ENCODE measurements at regions not wholly inside any gene's neighbourhood (a gene's known extent, or its start where the extent isn't known, plus 50 kb on each side); places are given as distances from the start of the nearest gene placed in this dataset.
"Not testable (repeated sequence)": the region's sequence is repeated elsewhere in the genome, so short reads cannot be mapped to it uniquely, and the experiment has no call there.

DNA sequence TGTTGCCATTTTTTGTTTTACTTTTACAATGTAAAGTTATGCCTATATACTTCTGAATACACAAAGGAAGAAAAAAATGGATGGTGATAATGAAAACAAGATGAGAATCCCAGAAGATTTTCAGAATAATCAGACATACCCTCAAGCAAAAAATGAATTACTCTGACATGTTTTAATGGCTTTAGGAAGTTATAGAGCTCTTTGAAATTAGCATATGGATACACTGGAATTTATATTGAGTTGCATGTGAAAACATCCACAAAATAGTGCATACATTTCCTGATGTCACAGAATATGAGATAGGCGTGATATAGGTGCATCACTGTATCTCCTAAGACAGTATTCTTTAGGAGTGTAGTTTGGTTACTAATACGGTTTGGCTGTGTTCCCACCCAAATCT lies 351.3 kb downstream of the SLC7A11 start:
- no peak overlapping the region for H3K27ac ChIP-seq (ENCODE audit: low read length)
- no peak overlapping the region for H3K4me3 ChIP-seq (ENCODE audit: low read length)
- H3K9ac ChIP-seq (ENCODE audit: low read depth, low read length): no peak overlapping the region
- no peaks in the 10 kb centered on the region for H3K36me3 ChIP-seq (ENCODE audit: insufficient read depth, low read depth, low read length)
- H3K27me3 ChIP-seq (ENCODE audit: insufficient read depth, low read length): no peaks in the 10 kb centered on the region
- H3K4me1 ChIP-seq (ENCODE audit: insufficient read depth, low read length): no peaks in the 10 kb centered on the region
- H3K9me3 ChIP-seq (ENCODE audit: insufficient read depth, low read depth, low read length): no peaks in the 10 kb centered on the region

DNA sequence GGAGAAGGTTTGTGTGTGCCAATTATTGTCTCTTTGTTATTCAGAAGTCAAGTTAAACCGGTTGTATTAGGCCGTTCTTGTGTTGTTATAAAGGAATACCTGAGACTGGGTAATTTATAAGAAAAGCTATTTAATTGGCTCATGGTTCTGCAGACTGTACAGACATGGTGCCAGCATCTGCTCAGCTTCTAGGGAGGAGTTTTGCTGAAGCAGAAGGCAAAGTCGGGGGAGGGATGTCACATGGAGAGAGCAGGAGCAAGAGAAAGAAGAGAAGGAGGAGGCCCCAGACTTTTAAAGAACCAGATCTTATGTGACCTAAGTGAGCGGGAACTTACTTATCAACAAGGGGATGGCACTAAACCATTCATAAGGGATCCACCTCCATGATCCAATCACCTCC lies 349.3 kb upstream of the PCDH18 start:
- no peaks in the 10 kb centered on the region for H3K27me3 ChIP-seq (ENCODE audit: insufficient read depth, low read length)
- H3K4me3 ChIP-seq (ENCODE audit: low read length): no peak overlapping the region
- no peaks in the 10 kb centered on the region for H3K4me1 ChIP-seq (ENCODE audit: insufficient read depth, low read length)
- H3K9me3 ChIP-seq (ENCODE audit: insufficient read depth, low read depth, low read length): peaks cover 4% of the 10 kb centered on the region; the same call in 1 of the 2 replicates
- H3K9ac ChIP-seq (ENCODE audit: low read depth, low read length): no peak overlapping the region
- H3K36me3 ChIP-seq (ENCODE audit: insufficient read depth, low read depth, low read length): no peaks in the 10 kb centered on the region
- no peak overlapping the region for H3K27ac ChIP-seq (ENCODE audit: low read length)

- H3K9me3 ChIP-seq (ENCODE audit: insufficient read depth, low read depth, low read length); H3K4me1 ChIP-seq (ENCODE audit: insufficient read depth, low read length); H3K27ac ChIP-seq (ENCODE audit: low read length); H3K27me3 ChIP-seq (ENCODE audit: insufficient read depth, low read length); H3K36me3 ChIP-seq (ENCODE audit: insufficient read depth, low read depth, low read length); H3K4me3 ChIP-seq (ENCODE audit: low read length); H3K9ac ChIP-seq (ENCODE audit: low read depth, low read length): not testable (repeated sequence)
These were observed 335.8 kb upstream of the PCDH18 start for GRCh38 chr4:137868067-137868466.

- Histone ChIP-seq H3K27me3 (ENCODE audit: insufficient read depth, low read length) (no peaks in the 10 kb centered on the region), H3K4me3 (ENCODE audit: low read length) (no peak overlapping the region), H3K4me1 (ENCODE audit: insufficient read depth, low read length) (no peaks in the 10 kb centered on the region), H3K27ac (ENCODE audit: low read length) (no peak overlapping the region), H3K9ac (ENCODE audit: low read depth, low read length) (no peak overlapping the region), H3K36me3 (ENCODE audit: insufficient read depth, low read depth, low read length) (no peaks in the 10 kb centered on the region), H3K9me3 (ENCODE audit: insufficient read depth, low read depth, low read length) (no peaks in the 10 kb centered on the region)
These were observed 334.4 kb upstream of the PCDH18 start for GRCh38 chr4:137866671-137867070.

DNA sequence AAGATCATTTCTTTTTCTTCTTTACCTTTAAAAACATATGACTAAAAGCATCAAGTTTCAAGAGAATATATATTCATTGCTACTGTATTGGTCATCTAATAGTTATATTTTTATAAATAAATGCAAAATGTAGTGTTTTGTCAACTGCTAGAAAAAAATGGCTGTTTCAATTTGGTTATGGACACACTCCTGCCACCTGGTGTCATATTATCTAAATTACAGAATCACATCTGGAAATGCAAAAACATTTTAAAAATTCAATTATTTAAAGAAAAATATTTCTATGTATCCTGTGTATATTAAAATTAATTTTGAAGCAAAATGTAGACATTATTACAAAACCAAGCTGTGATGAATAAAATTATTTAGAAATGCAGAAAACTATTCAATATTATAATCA lies 329.4 kb upstream of the PCDH18 start:
- Histone ChIP-seq H3K9ac (ENCODE audit: low read depth, low read length) (no peak overlapping the region), H3K27me3 (ENCODE audit: insufficient read depth, low read length) (no peaks in the 10 kb centered on the region), H3K4me1 (ENCODE audit: insufficient read depth, low read length) (peaks cover 4% of the 10 kb centered on the region; the same call in 1 of the 2 replicates), H3K36me3 (ENCODE audit: insufficient read depth, low read depth, low read length) (no peaks in the 10 kb centered on the region), H3K9me3 (ENCODE audit: insufficient read depth, low read depth, low read length) (no peaks in the 10 kb centered on the region), H3K27ac (ENCODE audit: low read length) (no peak overlapping the region), H3K4me3 (ENCODE audit: low read length) (no peak overlapping the region)

GRCh38 chr4:137853424-137853823 lies 321.1 kb upstream of the PCDH18 start:
- Histone ChIP-seq H3K27ac (ENCODE audit: low read length) (no peak overlapping the region), H3K9me3 (ENCODE audit: insufficient read depth, low read depth, low read length) (no peaks in the 10 kb centered on the region), H3K9ac (ENCODE audit: low read depth, low read length) (no peak overlapping the region), H3K27me3 (ENCODE audit: insufficient read depth, low read length) (no peaks in the 10 kb centered on the region), H3K36me3 (ENCODE audit: insufficient read depth, low read depth, low read length) (no peaks in the 10 kb centered on the region), H3K4me3 (ENCODE audit: low read length) (no peak overlapping the region), H3K4me1 (ENCODE audit: insufficient read depth, low read length) (peaks cover 4% of the 10 kb centered on the region; the same call in 1 of the 2 replicates)

DNA sequence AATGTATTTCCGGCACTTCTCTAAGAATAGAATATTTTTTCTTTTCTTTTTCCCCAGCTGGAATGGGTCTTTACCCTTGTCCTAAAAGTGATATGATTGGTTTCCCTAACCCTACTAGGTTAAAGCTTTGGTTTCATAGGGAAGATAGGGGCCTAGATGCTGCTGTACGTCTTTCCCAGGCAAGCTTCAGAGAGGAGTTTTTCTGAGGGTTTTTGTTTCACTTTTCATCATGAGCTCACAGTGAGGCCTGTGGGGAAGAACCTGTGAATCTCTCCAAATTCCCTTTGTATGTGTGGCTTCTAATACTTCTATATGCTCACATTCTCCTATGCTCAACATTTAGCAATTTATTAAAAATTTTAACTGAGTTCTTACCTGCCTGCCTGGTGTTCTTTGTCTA lies 320.0 kb upstream of the PCDH18 start:
- Histone ChIP-seq H3K27me3 (ENCODE audit: insufficient read depth, low read length) (no peaks in the 10 kb centered on the region), H3K27ac (ENCODE audit: low read length) (no peak overlapping the region), H3K9me3 (ENCODE audit: insufficient read depth, low read depth, low read length) (no peaks in the 10 kb centered on the region), H3K4me3 (ENCODE audit: low read length) (no peak overlapping the region), H3K9ac (ENCODE audit: low read depth, low read length) (no peak overlapping the region), H3K4me1 (ENCODE audit: insufficient read depth, low read length) (no peaks in the 10 kb centered on the region), H3K36me3 (ENCODE audit: insufficient read depth, low read depth, low read length) (no peaks in the 10 kb centered on the region)

DNA sequence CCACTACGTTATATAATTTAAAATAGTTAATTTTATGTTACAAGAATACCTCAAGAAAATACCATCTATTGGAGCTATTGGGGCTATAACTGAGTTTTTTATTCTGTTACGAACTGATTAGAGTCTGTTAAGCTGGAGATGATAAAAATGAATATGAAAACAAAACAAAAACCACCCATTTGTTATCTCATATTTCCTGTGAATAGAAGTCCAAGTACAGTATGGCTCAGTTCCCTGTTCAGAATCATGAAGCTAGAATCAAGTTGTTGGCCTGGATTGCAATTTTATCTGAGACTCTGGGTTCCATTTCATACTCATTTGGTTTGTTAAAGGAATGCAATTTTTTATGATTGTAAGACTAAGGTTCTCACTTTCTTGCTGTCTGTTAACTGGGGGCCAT lies 319.1 kb upstream of the PCDH18 start:
- Histone ChIP-seq H3K27me3 (ENCODE audit: insufficient read depth, low read length) (no peaks in the 10 kb centered on the region), H3K9ac (ENCODE audit: low read depth, low read length) (no peak overlapping the region), H3K4me1 (ENCODE audit: insufficient read depth, low read length) (no peaks in the 10 kb centered on the region), H3K9me3 (ENCODE audit: insufficient read depth, low read depth, low read length) (no peaks in the 10 kb centered on the region), H3K4me3 (ENCODE audit: low read length) (no peak overlapping the region), H3K36me3 (ENCODE audit: insufficient read depth, low read depth, low read length) (no peaks in the 10 kb centered on the region), H3K27ac (ENCODE audit: low read length) (no peak overlapping the region)

GRCh38 chr4:137827945-137828344 lies 295.7 kb upstream of the PCDH18 start:
- H3K27ac ChIP-seq (ENCODE audit: low read length); H3K36me3 ChIP-seq (ENCODE audit: insufficient read depth, low read depth, low read length); H3K4me3 ChIP-seq (ENCODE audit: low read length); H3K9ac ChIP-seq (ENCODE audit: low read depth, low read length); H3K27me3 ChIP-seq (ENCODE audit: insufficient read depth, low read length); H3K4me1 ChIP-seq (ENCODE audit: insufficient read depth, low read length): not testable (repeated sequence)
- H3K9me3 ChIP-seq (ENCODE audit: insufficient read depth, low read depth, low read length): peaks cover 18% of the 10 kb centered on the region; the same call in 1 of the 2 replicates

DNA sequence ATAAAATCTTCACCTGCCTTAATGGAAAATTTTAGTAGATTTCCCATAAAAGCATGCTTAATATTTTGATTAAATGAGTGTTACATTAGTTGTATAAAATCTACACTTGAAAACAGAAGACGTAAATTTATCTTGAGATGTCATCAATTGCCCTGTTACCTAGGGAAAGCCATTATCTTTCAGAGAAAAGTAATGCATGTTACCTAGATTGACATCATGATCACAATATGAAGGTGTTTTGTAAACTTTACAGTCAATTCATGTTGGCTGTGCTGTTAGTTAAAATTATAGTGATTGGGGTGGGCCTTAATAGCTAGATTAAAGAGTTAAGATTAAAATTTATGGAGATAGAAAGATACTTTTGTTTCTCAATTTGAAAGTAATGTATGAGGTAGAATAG lies 293.2 kb upstream of the PCDH18 start:
- Histone ChIP-seq H3K4me3 (ENCODE audit: low read length) (no peak overlapping the region), H3K36me3 (ENCODE audit: insufficient read depth, low read depth, low read length) (no peaks in the 10 kb centered on the region), H3K9me3 (ENCODE audit: insufficient read depth, low read depth, low read length) (peaks cover 8% of the 10 kb centered on the region; the same call in 1 of the 2 replicates), H3K9ac (ENCODE audit: low read depth, low read length) (no peak overlapping the region), H3K27ac (ENCODE audit: low read length) (no peak overlapping the region), H3K27me3 (ENCODE audit: insufficient read depth, low read length) (no peaks in the 10 kb centered on the region), H3K4me1 (ENCODE audit: insufficient read depth, low read length) (no peaks in the 10 kb centered on the region)

GRCh38 chr4:137823007-137823406 lies 290.7 kb upstream of the PCDH18 start:
- Histone ChIP-seq H3K4me3 (ENCODE audit: low read length) (no peak overlapping the region), H3K9ac (ENCODE audit: low read depth, low read length) (no peak overlapping the region), H3K36me3 (ENCODE audit: insufficient read depth, low read depth, low read length) (no peaks in the 10 kb centered on the region), H3K27me3 (ENCODE audit: insufficient read depth, low read length) (no peaks in the 10 kb centered on the region), H3K4me1 (ENCODE audit: insufficient read depth, low read length) (no peaks in the 10 kb centered on the region), H3K27ac (ENCODE audit: low read length) (no peak overlapping the region), H3K9me3 (ENCODE audit: insufficient read depth, low read depth, low read length) (no peaks in the 10 kb centered on the region)

DNA sequence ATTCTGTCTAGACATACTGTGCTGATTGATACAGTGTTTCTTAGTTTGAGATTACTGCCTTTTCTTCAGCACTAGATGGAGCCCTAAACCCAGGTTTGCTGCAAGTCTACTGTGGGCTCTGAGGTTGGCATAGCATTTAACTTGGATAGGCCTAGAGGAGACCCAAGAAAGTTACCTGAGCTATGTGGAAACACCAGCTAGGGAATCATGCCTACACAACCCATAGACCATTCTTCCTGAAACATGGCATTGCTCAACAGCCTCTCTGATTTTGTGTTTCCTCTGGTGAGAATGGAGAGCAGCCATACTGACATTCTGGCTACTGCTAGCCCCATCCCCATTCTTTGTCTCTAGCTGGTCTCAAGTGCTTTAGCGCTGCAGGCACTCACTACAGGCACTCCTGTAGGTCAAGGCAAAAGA lies 287.7 kb upstream of the PCDH18 start:
- no peaks in the 10 kb centered on the region for H3K27me3 ChIP-seq (ENCODE audit: insufficient read depth, low read length)
- no peaks in the 10 kb centered on the region for H3K36me3 ChIP-seq (ENCODE audit: insufficient read depth, low read depth, low read length)
- H3K9ac ChIP-seq (ENCODE audit: low read depth, low read length): no peak overlapping the region
- H3K4me3 ChIP-seq (ENCODE audit: low read length): no peak overlapping the region
- no peaks in the 10 kb centered on the region for H3K9me3 ChIP-seq (ENCODE audit: insufficient read depth, low read depth, low read length)
- no peak overlapping the region for H3K27ac ChIP-seq (ENCODE audit: low read length)
- no peaks in the 10 kb centered on the region for H3K4me1 ChIP-seq (ENCODE audit: insufficient read depth, low read length)

DNA sequence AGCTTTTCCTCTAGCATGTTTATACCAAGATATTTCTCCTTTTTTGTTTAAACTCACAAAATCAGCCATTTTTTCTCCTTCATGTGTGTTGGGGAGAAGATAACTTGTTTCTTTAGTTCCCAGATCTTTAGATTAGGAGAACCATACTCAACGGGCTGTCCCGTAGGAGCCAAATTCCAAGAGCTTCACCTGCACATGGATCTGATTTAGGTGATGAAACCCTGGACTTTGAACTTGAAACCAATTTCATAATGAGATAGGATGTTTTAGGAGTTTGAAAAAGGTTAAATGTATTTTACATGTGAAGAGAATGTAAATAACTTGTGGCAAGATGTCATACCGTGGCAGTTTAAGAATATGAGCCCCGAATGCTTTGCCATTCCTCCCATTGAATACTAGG lies 280.0 kb upstream of the PCDH18 start:
- no peaks in the 10 kb centered on the region for H3K9me3 ChIP-seq (ENCODE audit: insufficient read depth, low read depth, low read length)
- H3K9ac ChIP-seq (ENCODE audit: low read depth, low read length): no peak overlapping the region
- no peak overlapping the region for H3K4me3 ChIP-seq (ENCODE audit: low read length)
- H3K36me3 ChIP-seq (ENCODE audit: insufficient read depth, low read depth, low read length): no peaks in the 10 kb centered on the region
- H3K4me1 ChIP-seq (ENCODE audit: insufficient read depth, low read length): no peaks in the 10 kb centered on the region
- no peaks in the 10 kb centered on the region for H3K27me3 ChIP-seq (ENCODE audit: insufficient read depth, low read length)
- no peak overlapping the region for H3K27ac ChIP-seq (ENCODE audit: low read length)
